Hepatocyte (in vitro differentiated cells): ENCODE measurements at regions not wholly inside any gene's neighbourhood (a gene's known extent, or its start where the extent isn't known, plus 50 kb on each side); places are given as distances from the start of the nearest gene placed in this dataset.
A peak's percentile ranks its signal among the peaks of the same experiment; 100 is the strongest.

ENCODE experiments used
- CTCF ChIP-seq: fragments of 200-600 bp; sonication (generic); IDR thresholded peaks from 2 replicates; pipeline ENCODE4 v1.5.1; 2016; ENCODE audit warnings: antibody characterized with exemption, mild to moderate bottlenecking; ENCODE audit not compliant: poor library complexity
- EZH2 ChIP-seq: fragments of 200-600 bp; sonication (generic); IDR thresholded peaks from 2 replicates; pipeline ENCODE4 v1.6.1; 2016; ENCODE audit warnings: antibody characterized with exemption, mild to moderate bottlenecking, borderline replicate concordance
- EZH2phosphoT487 ChIP-seq: fragments of 200-600 bp; sonication (generic); IDR thresholded peaks from one replicate; pipeline ENCODE4 v1.6.1; 2018; ENCODE audit warnings: antibody characterized with exemption, mild to moderate bottlenecking, low read depth, moderate library complexity; ENCODE audit not compliant: unreplicated experiment, severe bottlenecking

- TF ChIP-seq CTCF (no peak), EZH2 (peak; percentile 22), EZH2phosphoT487 (no peak)
Measured at GRCh38 chr17:77281904-77282367, 141.2 kb downstream of the SEC14L1 start.
